ENCODE measurements at regions not wholly inside any gene's neighbourhood (a gene's known extent, or its start where the extent isn't known, plus 50 kb on each side); places are given as distances from the start of the nearest gene placed in this dataset.

GRCh38 chr20:1804554-1804956 lies 90.7 kb upstream of the SIRPA start:
- ATAC-seq (no peak), FAIRE-seq (no peak), DNase-seq (no peak)
- Histone ChIP-seq H3K27ac (no peak overlapping the region), H3K27me3 (no peaks in the 10 kb centered on the region), H3K4me1 (peaks cover 0 to 3% (median 0%) of the 10 kb centered on the region in 3 donors), H3K36me3 (no peaks in the 10 kb centered on the region), H3K4me3 (no peak overlapping the region), H3K9me3 (no peaks in the 10 kb centered on the region)
- TF ChIP-seq CTCF (IDR thresholded peaks at IDR 0.05) = no peak
- intact Hi-C loops (cut with DNase I) = no loop called here
- 76 to 79% methylated on average over 4 of the region's 4 CpGs for WGBS, 2 donors

- no peak for TF ChIP-seq CTCF (IDR thresholded peaks at IDR 0.05)
- no peaks in the 10 kb centered on the region for H3K9me3 ChIP-seq
- H3K27ac ChIP-seq = peak overlapping the region in 3 of 4 donors; percentile 46 to 68 (median 66)
- FAIRE-seq (no peak), ATAC-seq (no peak), DNase-seq (no peak)
- no peaks in the 10 kb centered on the region for H3K36me3 ChIP-seq
- H3K4me1 ChIP-seq = peaks cover 0 to 3% (median 0%) of the 10 kb centered on the region in 3 donors
- intact Hi-C loops (cut with DNase I) = no loop called here
- 57 to 65% methylated on average over 10 of the region's 10 CpGs for WGBS, 2 donors
- peak overlapping the region in 3 of 4 donors; percentile 28 to 56 (median 30) for H3K4me3 ChIP-seq
- no peaks in the 10 kb centered on the region for H3K27me3 ChIP-seq
Measured at GRCh38 chr20:1803932-1804501, 91.2 kb upstream of the SIRPA start.

GRCh38 chr20:1803061-1803931 lies 91.9 kb upstream of the SIRPA start:
- no peaks in the 10 kb centered on the region for H3K27me3 ChIP-seq
- H3K36me3 ChIP-seq = no peaks in the 10 kb centered on the region
- peaks cover 0 to 3% (median 0%) of the 10 kb centered on the region in 3 donors for H3K4me1 ChIP-seq
- no peak for FAIRE-seq
- peak overlapping the region; percentile 28 to 56 (median 30) for H3K4me3 ChIP-seq
- H3K27ac ChIP-seq = peak overlapping the region in 3 of 4 donors; percentile 46 to 68 (median 66)
- H3K9me3 ChIP-seq = no peaks in the 10 kb centered on the region
- DNase-seq = peak in 2 of 6 donors; percentile 19 to 63
- ATAC-seq = peak; percentile 58 to 72 (median 66)
- TF ChIP-seq CTCF (IDR thresholded peaks at IDR 0.05) = no peak
- intact Hi-C loops (cut with DNase I) = no loop called here
- 1% methylated on average over 100 of the region's 100 CpGs for WGBS, 2 donors

GRCh38 chr20:1802385-1803060 lies 92.7 kb upstream of the SIRPA start:
- ATAC-seq (peak; percentile 41 to 84 (median 80)), FAIRE-seq (no peak), DNase-seq (peak in 2 of 6 donors; percentile 16 to 67)
- Histone ChIP-seq H3K4me1 (peaks cover 0 to 3% (median 0%) of the 10 kb centered on the region in 3 donors), H3K9me3 (no peaks in the 10 kb centered on the region), H3K27ac (peak overlapping the region in 2 of 4 donors; percentile 66 to 68), H3K27me3 (no peaks in the 10 kb centered on the region), H3K4me3 (peak overlapping the region in 2 of 4 donors; percentile 30 to 56), H3K36me3 (no peaks in the 10 kb centered on the region)
- intact Hi-C loops (cut with DNase I) = no loop called here
- 3 to 4% methylated on average over 35 of the region's 35 CpGs for WGBS, 2 donors
- peak in 2 of 4 donors; percentile 12 to 22 for TF ChIP-seq CTCF (IDR thresholded peaks at IDR 0.05)

Measured in pancreas (tissue), 10 donors.